Ascending aorta (tissue), 2 donors: ENCODE measurements at regions not wholly inside any gene's neighbourhood (a gene's known extent, or its start where the extent isn't known, plus 50 kb on each side); places are given as distances from the start of the nearest gene placed in this dataset.

Experiments used
- DNase-seq, 2 donors: peaks; one replicate each; pipeline ENCODE4 v3.0.0-alpha.2; 2019; ENCODE audit warnings: low spot score in 2 of 2
- H3K27ac ChIP-seq, 2 donors: fragments of 200-600 bp; sonication (generic); one replicate each; pipeline ENCODE4 v1.5.1; 2016 to 2017; ENCODE audit warnings: mild to moderate bottlenecking in 1 of 2
- H3K27me3 ChIP-seq: fragments of 200-600 bp; sonication (generic); one replicate; pipeline ENCODE4 v1.5.1; 2017
- H3K36me3 ChIP-seq, 2 donors: fragments of 200-600 bp; sonication (generic); one replicate each; pipeline ENCODE4 v1.5.1; 2016
- H3K4me1 ChIP-seq, 2 donors: fragments of 200-600 bp; sonication (generic); one replicate each; pipeline ENCODE4 v1.5.1; 2016 to 2017; ENCODE audit warnings: mild to moderate bottlenecking in 1 of 2
- H3K4me3 ChIP-seq, 2 donors: fragments of 200-600 bp; sonication (generic); one replicate each; pipeline ENCODE4 v1.5.1; 2016 to 2017; ENCODE audit warnings: mild to moderate bottlenecking in 1 of 2
- H3K9me3 ChIP-seq, 2 donors: fragments of 200-600 bp; sonication (generic); one replicate each; pipeline ENCODE4 v1.5.1; 2016
- CTCF ChIP-seq, 3 experiments: fragments of 200-600 bp in 2 of 3; fragments of 450-650 bp in 1 of 3; sonication (generic) in 2 of 3; IDR thresholded peaks; one replicate each; pipeline ENCODE4 v1.5.1; 2016 to 2019; ENCODE audit warnings: antibody characterized with exemption in 3 of 3, mild to moderate bottlenecking in 1 of 3, moderate library complexity in 1 of 3
- intact Hi-C: fragments of 100-400 bp; cut with DNase I; formaldehyde crosslinking; loops from one replicate; pipeline ENCODE4 v1.15.1; 2023

GRCh38 chr3:43884581-43884980 is 193.8 kb downstream of the ABHD5 start:
- Histone ChIP-seq H3K9me3 (no peaks in the 10 kb centered on the region), H3K27me3 (no peaks in the 10 kb centered on the region), H3K4me1 (peaks cover 5 to 23% of the 10 kb centered on the region in 2 donors), H3K4me3 (no peak overlapping the region), H3K27ac (peak overlapping the region; percentile 40 to 46), H3K36me3 (no peaks in the 10 kb centered on the region)
- DNase-seq = peak in 1 of 2 donors; percentile 42
- no peak for TF ChIP-seq CTCF (IDR thresholded peaks at IDR 0.05)
- intact Hi-C loops = loop anchor here (2.0 kb wide), 1 partner anchor 14 kb away; no protein-coding TSS in a partner anchor

GRCh38 chr3:43885908-43886618 is 195.3 kb downstream of the ABHD5 start:
- DNase-seq = no peak
- Histone ChIP-seq H3K36me3 (no peaks in the 10 kb centered on the region), H3K27ac (peak overlapping the region; percentile 17 to 45), H3K4me1 (peaks cover 5 to 23% of the 10 kb centered on the region in 2 donors), H3K9me3 (no peaks in the 10 kb centered on the region), H3K27me3 (no peaks in the 10 kb centered on the region), H3K4me3 (no peak overlapping the region)
- TF ChIP-seq CTCF (IDR thresholded peaks at IDR 0.05) = no peak
- intact Hi-C loops = loop anchor here (2.0 kb wide), 1 partner anchor 15 kb away; no protein-coding TSS in a partner anchor

GRCh38 chr3:43892061-43892460 is 201.3 kb downstream of the ABHD5 start:
- no peaks in the 10 kb centered on the region for H3K27me3 ChIP-seq
- H3K27ac ChIP-seq = no peak overlapping the region
- H3K9me3 ChIP-seq = no peaks in the 10 kb centered on the region
- TF ChIP-seq CTCF (IDR thresholded peaks at IDR 0.05) = no peak
- no peak overlapping the region for H3K4me3 ChIP-seq
- no peaks in the 10 kb centered on the region for H3K36me3 ChIP-seq
- peaks cover 0 to 2% of the 10 kb centered on the region in 2 donors for H3K4me1 ChIP-seq
- intact Hi-C loops = loop anchor here (2.0 kb wide), 1 partner anchor 21 kb away; no protein-coding TSS in a partner anchor
- DNase-seq = no peak

GRCh38 chr3:43892526-43892925 is 201.8 kb downstream of the ABHD5 start:
- intact Hi-C loops = loop anchor here (2.0 kb wide), 1 partner anchor 22 kb away; no protein-coding TSS in a partner anchor
- DNase-seq = no peak
- Histone ChIP-seq H3K9me3 (no peaks in the 10 kb centered on the region), H3K27me3 (no peaks in the 10 kb centered on the region), H3K4me3 (no peak overlapping the region), H3K27ac (no peak overlapping the region), H3K36me3 (no peaks in the 10 kb centered on the region), H3K4me1 (no peaks in the 10 kb centered on the region)
- no peak for TF ChIP-seq CTCF (IDR thresholded peaks at IDR 0.05)

DNA sequence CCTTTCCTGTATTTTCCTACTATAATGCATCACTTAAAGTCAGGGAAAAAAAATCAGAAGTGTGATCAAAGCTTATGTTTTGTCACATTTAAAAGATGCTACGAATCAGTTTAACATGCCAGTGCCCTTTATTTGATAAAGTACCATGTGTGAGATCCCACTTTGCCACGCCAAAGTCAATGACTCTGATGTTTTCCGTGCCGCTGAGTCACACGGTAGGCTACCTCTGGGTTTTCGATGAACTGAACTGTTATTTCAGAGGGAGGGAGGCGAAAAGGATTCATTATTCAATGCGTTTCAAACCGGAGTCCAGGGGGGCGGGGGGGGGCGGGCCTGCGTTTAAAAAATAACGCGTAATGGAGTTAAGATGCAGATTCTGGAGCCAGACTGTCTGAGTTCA is 203.0 kb downstream of the ABHD5 start:
- no peak for TF ChIP-seq CTCF (IDR thresholded peaks at IDR 0.05)
- H3K36me3 ChIP-seq = no peaks in the 10 kb centered on the region
- H3K4me3 ChIP-seq = peak overlapping the region; percentile 47 to 64
- peak overlapping the region; percentile 54 to 74 for H3K27ac ChIP-seq
- intact Hi-C loops = loop anchor here (2.0 kb wide), 2 partner anchors 23 to 123 kb away; no protein-coding TSS in a partner anchor
- no peaks in the 10 kb centered on the region for H3K9me3 ChIP-seq
- H3K4me1 ChIP-seq = no peaks in the 10 kb centered on the region
- no peak for DNase-seq
- no peaks in the 10 kb centered on the region for H3K27me3 ChIP-seq
